ENCODE measurements at regions not wholly inside any gene's neighbourhood (a gene's known extent, or its start where the extent isn't known, plus 50 kb on each side); places are given as distances from the start of the nearest gene placed in this dataset.

GRCh38 chr2:59871830-59872229 lies 681.6 kb downstream of the BCL11A start:
- Histone ChIP-seq H3K27me3 (replicated peaks; ENCODE audit: insufficient read depth, low read length) (no peaks in the 10 kb centered on the region), H3K9me3 (replicated peaks; ENCODE audit: insufficient read depth, low read length) (no peaks in the 10 kb centered on the region), H3K27ac (ENCODE audit: low read length) (no peak overlapping the region), H2AFZ (ENCODE audit: low read length) (no peak overlapping the region), H3F3A (ENCODE audit: insufficient read depth, low read length) (no peaks in the 10 kb centered on the region), H3K36me3 (replicated peaks; ENCODE audit: insufficient read depth, low read length) (no peaks in the 10 kb centered on the region), H3K9me2 (replicated peaks; ENCODE audit: insufficient read depth, low read length) (no peaks in the 10 kb centered on the region), H3K79me2 (ENCODE audit: low read length) (no peaks in the 10 kb centered on the region), H3K4me1 (ENCODE audit: low read length) (no peaks in the 10 kb centered on the region), H3K4me3 (ENCODE audit: low read length) (no peak overlapping the region), H3K9ac (ENCODE audit: low read length) (no peak overlapping the region), H3K4me2 (ENCODE audit: low read depth, low read length) (no peak overlapping the region), H4K20me1 (ENCODE audit: insufficient read depth, low read length) (no peaks in the 10 kb centered on the region)
- no peak for TF ChIP-seq EZH2 (optimal IDR thresholded peaks at IDR 0.05; ENCODE audit: low read depth, low read length)
- TF ChIP-seq EZH2phosphoT487 (IDR thresholded peaks at IDR 0.05; ENCODE audit: low read length), result no peak
- no peak for TF ChIP-seq CTCF (IDR thresholded peaks at IDR 0.05; ENCODE audit: low read length)
- DNase-seq, result no peak

GRCh38 chr2:59868981-59869380 lies 684.5 kb downstream of the BCL11A start:
- no peak overlapping the region for H3K9ac ChIP-seq (ENCODE audit: low read length)
- no peak overlapping the region for H3K4me2 ChIP-seq (ENCODE audit: low read depth, low read length)
- no peak overlapping the region for H2AFZ ChIP-seq (ENCODE audit: low read length)
- H3K27ac ChIP-seq (ENCODE audit: low read length), result no peak overlapping the region
- DNase-seq, result no peak
- H3K36me3 ChIP-seq (replicated peaks; ENCODE audit: insufficient read depth, low read length), result no peaks in the 10 kb centered on the region
- no peaks in the 10 kb centered on the region for H3K9me2 ChIP-seq (replicated peaks; ENCODE audit: insufficient read depth, low read length)
- no peak overlapping the region for H3K4me3 ChIP-seq (ENCODE audit: low read length)
- no peaks in the 10 kb centered on the region for H3K79me2 ChIP-seq (ENCODE audit: low read length)
- H3K27me3 ChIP-seq (replicated peaks; ENCODE audit: insufficient read depth, low read length), result no peaks in the 10 kb centered on the region
- TF ChIP-seq EZH2phosphoT487 (IDR thresholded peaks at IDR 0.05; ENCODE audit: low read length), result no peak
- no peak for TF ChIP-seq CTCF (IDR thresholded peaks at IDR 0.05; ENCODE audit: low read length)
- TF ChIP-seq EZH2 (optimal IDR thresholded peaks at IDR 0.05; ENCODE audit: low read depth, low read length), result no peak
- no peaks in the 10 kb centered on the region for H3K4me1 ChIP-seq (ENCODE audit: low read length)
- H4K20me1 ChIP-seq (ENCODE audit: insufficient read depth, low read length), result no peaks in the 10 kb centered on the region
- H3K9me3 ChIP-seq (replicated peaks; ENCODE audit: insufficient read depth, low read length), result no peaks in the 10 kb centered on the region
- no peaks in the 10 kb centered on the region for H3F3A ChIP-seq (ENCODE audit: insufficient read depth, low read length)

GRCh38 chr2:59866436-59866835 lies 687.0 kb downstream of the BCL11A start:
- DNase-seq, result no peak
- no peaks in the 10 kb centered on the region for H4K20me1 ChIP-seq (ENCODE audit: insufficient read depth, low read length)
- H3K4me1 ChIP-seq (ENCODE audit: low read length), result no peaks in the 10 kb centered on the region
- no peak overlapping the region for H3K4me3 ChIP-seq (ENCODE audit: low read length)
- H3K79me2 ChIP-seq (ENCODE audit: low read length), result no peaks in the 10 kb centered on the region
- H3K36me3 ChIP-seq (replicated peaks; ENCODE audit: insufficient read depth, low read length), result no peaks in the 10 kb centered on the region
- H3K4me2 ChIP-seq (ENCODE audit: low read depth, low read length), result no peak overlapping the region
- H3K9ac ChIP-seq (ENCODE audit: low read length), result no peak overlapping the region
- H3K9me3 ChIP-seq (replicated peaks; ENCODE audit: insufficient read depth, low read length), result no peaks in the 10 kb centered on the region
- no peak for TF ChIP-seq CTCF (IDR thresholded peaks at IDR 0.05; ENCODE audit: low read length)
- TF ChIP-seq EZH2 (optimal IDR thresholded peaks at IDR 0.05; ENCODE audit: low read depth, low read length), result no peak
- no peak for TF ChIP-seq EZH2phosphoT487 (IDR thresholded peaks at IDR 0.05; ENCODE audit: low read length)
- H3F3A ChIP-seq (ENCODE audit: insufficient read depth, low read length), result no peaks in the 10 kb centered on the region
- no peaks in the 10 kb centered on the region for H3K27me3 ChIP-seq (replicated peaks; ENCODE audit: insufficient read depth, low read length)
- no peak overlapping the region for H3K27ac ChIP-seq (ENCODE audit: low read length)
- no peak overlapping the region for H2AFZ ChIP-seq (ENCODE audit: low read length)
- no peaks in the 10 kb centered on the region for H3K9me2 ChIP-seq (replicated peaks; ENCODE audit: insufficient read depth, low read length)

All from MM.1S (cell line).